ENCODE measurements at regions not wholly inside any gene's neighbourhood (a gene's known extent, or its start where the extent isn't known, plus 50 kb on each side); places are given as distances from the start of the nearest gene placed in this dataset.
A peak's percentile ranks its signal among the peaks of the same experiment; 100 is the strongest.

GRCh38 chr10:3592424-3592823, 192.6 kb downstream of the KLF6 start:
- no peaks in the 10 kb centered on the region for H3K36me3 Mint-ChIP-seq

GRCh38 chr10:3588816-3589215, 196.2 kb downstream of the KLF6 start:
- Mint-ChIP-seq H3K9me3 (peaks cover 0 to 1% (median 0%) of the 10 kb centered on the region in 7 donors), H3K27ac (no peak overlapping the region), H3K4me1 (no peaks in the 10 kb centered on the region), H3K36me3 (no peaks in the 10 kb centered on the region), H3K4me3 (no peak overlapping the region), H3K27me3 (peaks cover 0 to 15% (median 7%) of the 10 kb centered on the region in 3 donors)
- DNase-seq (no peak), ATAC-seq (ENCODE audit: low read depth in 2 of 2) (no peak)

More at GRCh38 chr10:3592424-3592823, 192.6 kb downstream of the KLF6 start:
- Mint-ChIP-seq H3K4me1 (no peaks in the 10 kb centered on the region), H3K27ac (no peak overlapping the region), H3K4me3 (no peak overlapping the region), H3K27me3 (peaks cover 0 to 15% (median 8%) of the 10 kb centered on the region in 3 donors), H3K9me3 (no peaks in the 10 kb centered on the region)
- ATAC-seq (ENCODE audit: low read depth in 2 of 2) (no peak), DNase-seq (no peak)

GRCh38 chr10:3588346-3588745, 196.7 kb downstream of the KLF6 start:
- ATAC-seq (ENCODE audit: low read depth in 2 of 2) (no peak), DNase-seq (no peak)
- Mint-ChIP-seq H3K27ac (no peak overlapping the region), H3K27me3 (peaks cover 0 to 15% (median 7%) of the 10 kb centered on the region in 3 donors), H3K9me3 (peaks cover 0 to 1% (median 0%) of the 10 kb centered on the region in 7 donors), H3K4me1 (no peaks in the 10 kb centered on the region), H3K4me3 (no peak overlapping the region), H3K36me3 (no peaks in the 10 kb centered on the region)

GRCh38 chr10:3584926-3585784, 199.9 kb downstream of the KLF6 start:
- Mint-ChIP-seq H3K27ac (peak overlapping the region in 4 of 6 donors; percentile 0 to 78 (median 31)), H3K4me1 (no peaks in the 10 kb centered on the region), H3K9me3 (peaks cover 0 to 1% (median 0%) of the 10 kb centered on the region in 7 donors), H3K27me3 (peaks cover 0 to 14% (median 9%) of the 10 kb centered on the region in 3 donors), H3K36me3 (no peaks in the 10 kb centered on the region), H3K4me3 (peak overlapping the region in 1 of 8 donors; percentile 70)
- no peak for ATAC-seq (ENCODE audit: low read depth in 2 of 2)
- no peak for DNase-seq

- peaks cover 0 to 10% (median 0%) of the 10 kb centered on the region in 3 donors for H3K4me1 Mint-ChIP-seq
- peaks cover 0 to 1% (median 0%) of the 10 kb centered on the region in 7 donors for H3K9me3 Mint-ChIP-seq
- ATAC-seq (ENCODE audit: low read depth in 2 of 2) (no peak), DNase-seq (no peak)
- H3K27me3 Mint-ChIP-seq: peaks cover 0 to 14% (median 0%) of the 10 kb centered on the region in 3 donors
- no peaks in the 10 kb centered on the region for H3K36me3 Mint-ChIP-seq
- no peak overlapping the region for H3K4me3 Mint-ChIP-seq
- H3K27ac Mint-ChIP-seq: no peak overlapping the region
Measured at GRCh38 chr10:3580565-3580964, 204.4 kb downstream of the KLF6 start.

GRCh38 chr10:3579845-3580244, 205.2 kb downstream of the KLF6 start:
- Mint-ChIP-seq H3K27me3 (peaks cover 0 to 11% (median 0%) of the 10 kb centered on the region in 3 donors), H3K4me3 (no peak overlapping the region), H3K27ac (no peak overlapping the region), H3K4me1 (peaks cover 0 to 10% (median 0%) of the 10 kb centered on the region in 3 donors), H3K36me3 (no peaks in the 10 kb centered on the region), H3K9me3 (peaks cover 0 to 1% (median 0%) of the 10 kb centered on the region in 7 donors)
- no peak for ATAC-seq (ENCODE audit: low read depth in 2 of 2)
- DNase-seq: no peak

- Mint-ChIP-seq H3K4me1 (peaks cover 0 to 10% (median 0%) of the 10 kb centered on the region in 3 donors), H3K4me3 (no peak overlapping the region)
Measured at GRCh38 chr10:3578682-3579081, 206.3 kb downstream of the KLF6 start.

GRCh38 chr10:3578159-3578558, 206.8 kb downstream of the KLF6 start:
- Mint-ChIP-seq H3K27me3 (peaks cover 0 to 8% (median 0%) of the 10 kb centered on the region in 3 donors), H3K27ac (no peak overlapping the region), H3K4me3 (no peak overlapping the region), H3K36me3 (no peaks in the 10 kb centered on the region), H3K4me1 (peaks cover 0 to 10% (median 0%) of the 10 kb centered on the region in 3 donors), H3K9me3 (no peaks in the 10 kb centered on the region)
- ATAC-seq (ENCODE audit: low read depth in 2 of 2) (no peak), DNase-seq (no peak)

More at GRCh38 chr10:3578682-3579081, 206.3 kb downstream of the KLF6 start:
- Mint-ChIP-seq H3K36me3 (no peaks in the 10 kb centered on the region), H3K27ac (no peak overlapping the region), H3K27me3 (peaks cover 0 to 8% (median 0%) of the 10 kb centered on the region in 3 donors), H3K9me3 (no peaks in the 10 kb centered on the region)
- DNase-seq (no peak), ATAC-seq (ENCODE audit: low read depth in 2 of 2) (no peak)

- Mint-ChIP-seq H3K27ac (peak overlapping the region in 1 of 6 donors; percentile 39), H3K4me1 (peaks cover 0 to 3% (median 0%) of the 10 kb centered on the region in 3 donors), H3K9me3 (no peaks in the 10 kb centered on the region), H3K36me3 (no peaks in the 10 kb centered on the region), H3K27me3 (no peaks in the 10 kb centered on the region), H3K4me3 (no peak overlapping the region)
- ATAC-seq (ENCODE audit: low read depth in 2 of 2) (no peak), DNase-seq (no peak)
Measured at GRCh38 chr10:3574451-3574850, 210.6 kb downstream of the KLF6 start.

- DNase-seq: no peak
- Mint-ChIP-seq H3K27me3 (no peaks in the 10 kb centered on the region), H3K27ac (peak overlapping the region in 1 of 6 donors; percentile 47), H3K9me3 (no peaks in the 10 kb centered on the region), H3K4me1 (no peaks in the 10 kb centered on the region), H3K4me3 (peak overlapping the region in 1 of 8 donors; percentile 67), H3K36me3 (no peaks in the 10 kb centered on the region)
- no peak for ATAC-seq (ENCODE audit: low read depth in 2 of 2)
Measured at GRCh38 chr10:3573498-3573897, 211.5 kb downstream of the KLF6 start.

- Mint-ChIP-seq H3K4me1 (no peaks in the 10 kb centered on the region), H3K27me3 (no peaks in the 10 kb centered on the region), H3K36me3 (no peaks in the 10 kb centered on the region), H3K27ac (peak overlapping the region in 1 of 6 donors; percentile 21), H3K4me3 (no peak overlapping the region), H3K9me3 (no peaks in the 10 kb centered on the region)
- DNase-seq (no peak), ATAC-seq (ENCODE audit: low read depth in 2 of 2) (no peak)
Measured at GRCh38 chr10:3571310-3571825, 213.6 kb downstream of the KLF6 start.

- H3K4me1 Mint-ChIP-seq: no peaks in the 10 kb centered on the region
- DNase-seq (no peak), ATAC-seq (ENCODE audit: low read depth in 2 of 2) (no peak)
- H3K9me3 Mint-ChIP-seq: peaks cover 0 to 2% (median 0%) of the 10 kb centered on the region in 7 donors
- H3K36me3 Mint-ChIP-seq: no peaks in the 10 kb centered on the region
- H3K4me3 Mint-ChIP-seq: peak overlapping the region in 1 of 8 donors; percentile 55
- H3K27me3 Mint-ChIP-seq: no peaks in the 10 kb centered on the region
- H3K27ac Mint-ChIP-seq: no peak overlapping the region
Measured at GRCh38 chr10:3570855-3571266, 214.1 kb downstream of the KLF6 start.

GRCh38 chr10:3570131-3570729, 214.8 kb downstream of the KLF6 start:
- Mint-ChIP-seq H3K4me1 (no peaks in the 10 kb centered on the region), H3K27ac (peak overlapping the region in 1 of 6 donors; percentile 69), H3K27me3 (no peaks in the 10 kb centered on the region), H3K36me3 (no peaks in the 10 kb centered on the region), H3K9me3 (peaks cover 0 to 8% (median 0%) of the 10 kb centered on the region in 7 donors), H3K4me3 (no peak overlapping the region)
- DNase-seq (no peak), ATAC-seq (ENCODE audit: low read depth in 2 of 2) (no peak)
